Left lobe of liver (tissue), 2 donors: ENCODE measurements at regions not wholly inside any gene's neighbourhood (a gene's known extent, or its start where the extent isn't known, plus 50 kb on each side); places are given as distances from the start of the nearest gene placed in this dataset.
"Not testable (repeated sequence)": the region's sequence is repeated elsewhere in the genome, so short reads cannot be mapped to it uniquely, and the experiment has no call there.

Source experiments
- ATAC-seq: fragments of 200-7000 bp; cut with Tn5 transposase; one replicate; pipeline ENCODE4 v1.9.1; 2020; ENCODE audit warnings: mild to moderate bottlenecking, moderate library complexity
- DNase-seq: peaks from one replicate; pipeline ENCODE4 v3.0.0-alpha.2; 2020; ENCODE audit warnings: low spot score
- donor health status: DM: no; HTN: no; CAD: no; lungs with moderate emphysema.
- donor health status: DM: no; HTN: yes; CAD: no.

DNA sequence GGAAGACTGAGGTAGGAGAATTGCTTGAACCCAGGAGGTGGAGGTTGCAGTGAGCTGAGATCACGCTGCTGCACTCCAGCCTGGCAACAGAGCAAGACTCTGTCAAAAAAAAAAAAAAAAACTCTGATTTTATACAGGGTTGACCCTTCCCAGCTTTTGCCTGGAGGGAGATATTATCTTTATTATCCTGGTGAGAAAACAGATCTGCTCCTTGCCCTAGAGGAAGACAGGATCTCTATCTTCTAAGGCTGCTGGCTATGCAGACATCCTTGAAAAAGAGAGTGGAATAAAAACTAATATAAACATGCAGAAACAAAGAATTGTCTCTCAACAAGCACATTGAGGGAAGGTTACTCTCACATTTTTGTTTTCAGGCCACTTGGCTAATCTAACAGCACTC, 1503.4 kb upstream of the WWC1 start:
- DNase-seq (no peak), ATAC-seq (no peak)

- DNase-seq (no peak), ATAC-seq (no peak)
These were observed 1495.7 kb upstream of the WWC1 start for GRCh38 chr5:166795756-166796155.

- no peak for DNase-seq
- ATAC-seq: no peak
These were observed 1488.4 kb upstream of the WWC1 start for GRCh38 chr5:166803058-166803457.

DNA sequence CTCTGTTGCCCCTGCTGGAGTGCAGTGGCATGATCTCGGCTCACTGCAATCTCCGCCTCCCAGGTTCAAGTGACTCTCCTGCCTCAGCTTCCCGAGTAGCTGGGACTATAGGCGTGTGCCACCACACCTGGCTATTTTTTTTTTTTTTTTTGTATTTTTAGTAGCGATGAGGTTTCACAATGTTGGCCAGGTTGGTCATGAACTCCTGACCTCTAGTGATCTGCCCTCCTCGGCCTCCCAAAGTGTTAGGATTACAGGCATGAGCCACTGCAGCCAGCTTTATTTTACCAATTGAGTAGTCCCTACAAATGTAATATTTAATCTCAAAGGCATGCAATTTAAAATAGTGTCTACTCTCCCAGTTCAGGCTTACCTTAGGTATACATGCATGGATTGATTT, 1487.2 kb upstream of the WWC1 start:
- ATAC-seq (peak; percentile 95), DNase-seq (peak; percentile 48)

GRCh38 chr5:166804693-166805092, 1486.8 kb upstream of the WWC1 start:
- not testable (repeated sequence) for DNase-seq
- ATAC-seq: peak; percentile 77

- not testable (repeated sequence) for ATAC-seq, DNase-seq
These were observed 1481.3 kb upstream of the WWC1 start for GRCh38 chr5:166810093-166810658.

GRCh38 chr5:166810721-166811120, 1480.7 kb upstream of the WWC1 start:
- DNase-seq (no peak), ATAC-seq (no peak)

DNA sequence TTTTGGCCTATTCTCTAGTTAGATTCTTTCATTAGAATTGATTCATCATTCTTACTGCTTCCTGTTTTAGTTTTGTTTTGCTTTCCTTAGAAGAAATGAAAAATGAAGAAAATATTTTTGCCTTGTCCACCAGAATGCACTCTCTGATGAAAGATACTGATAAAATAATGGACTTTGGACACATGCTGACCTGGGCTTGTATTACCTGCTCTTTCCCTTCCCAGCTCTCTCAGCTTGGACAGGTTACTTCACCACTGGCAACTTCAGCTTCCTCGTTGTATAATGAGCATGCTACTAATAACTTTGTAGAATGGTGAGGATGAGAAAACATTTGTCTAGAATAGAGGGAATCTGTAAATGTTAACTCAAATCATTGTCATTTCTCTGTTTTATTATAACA, 1468.1 kb upstream of the WWC1 start:
- ATAC-seq: peak; percentile 67
- no peak for DNase-seq

DNA sequence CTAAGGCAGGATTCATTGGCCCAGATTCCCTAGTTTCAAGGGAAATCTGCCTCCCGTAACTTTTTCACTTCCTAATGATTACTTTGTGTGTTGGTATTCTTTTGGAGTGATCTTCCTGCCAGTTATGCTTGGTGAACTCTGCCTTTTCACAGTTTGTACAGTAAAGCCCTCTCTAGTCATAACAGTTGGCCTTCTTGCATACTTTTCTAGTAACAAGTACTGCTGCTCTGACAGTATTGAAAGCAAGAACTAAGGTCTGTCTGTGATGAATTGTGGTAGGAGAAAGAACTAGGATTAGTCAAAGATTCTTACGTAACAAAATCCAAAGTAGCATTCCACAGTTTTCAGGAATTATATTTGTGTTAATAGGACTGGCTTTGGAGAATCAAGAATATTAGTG, 1457.2 kb upstream of the WWC1 start:
- DNase-seq (no peak), ATAC-seq (no peak)

DNA sequence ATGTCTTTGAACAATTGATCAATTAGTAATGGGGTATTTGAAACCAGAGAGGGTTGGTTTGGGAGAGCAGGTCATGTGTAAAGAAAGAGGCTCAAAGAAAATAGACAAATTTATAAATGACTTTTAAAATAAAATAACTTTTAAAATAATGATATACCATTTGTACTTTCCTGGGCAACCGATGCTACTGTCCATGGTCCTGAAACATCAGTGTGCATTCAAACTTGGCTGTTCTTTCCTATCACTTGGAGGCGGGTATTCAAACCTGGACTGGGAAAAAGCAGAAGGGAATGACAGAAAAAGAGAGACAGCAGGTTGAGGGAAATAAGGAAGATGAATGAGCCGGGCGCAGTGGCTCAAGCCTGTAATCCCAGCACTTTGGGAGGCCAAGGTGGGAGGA, 1446.4 kb upstream of the WWC1 start:
- ATAC-seq (peak; percentile 31), DNase-seq (no peak)

GRCh38 chr5:166856791-166857190, 1434.7 kb upstream of the WWC1 start:
- no peak for DNase-seq
- no peak for ATAC-seq

DNA sequence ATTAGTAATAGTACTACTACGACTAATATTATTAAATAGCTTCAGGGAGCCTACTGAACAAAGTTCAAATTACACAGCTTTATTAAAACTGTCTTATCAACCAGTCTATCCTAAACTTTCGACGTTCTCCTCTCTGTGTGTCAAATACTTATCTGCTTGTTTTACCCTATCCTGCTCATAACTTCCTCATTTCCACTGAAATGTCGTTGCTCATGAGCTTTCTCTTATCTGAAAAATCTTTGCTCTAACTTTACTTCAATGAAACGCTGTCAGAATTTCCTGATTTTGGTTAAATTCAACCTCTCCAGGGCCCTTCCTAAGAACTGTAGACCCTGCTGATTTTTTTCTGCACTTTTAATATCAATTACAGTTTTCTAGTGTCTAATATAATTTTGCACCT, 1431.0 kb upstream of the WWC1 start:
- ATAC-seq: no peak
- DNase-seq: no peak

GRCh38 chr5:166862581-166862980, 1428.9 kb upstream of the WWC1 start:
- ATAC-seq: no peak

GRCh38 chr5:166865206-166865605, 1426.2 kb upstream of the WWC1 start:
- ATAC-seq (no peak), DNase-seq (no peak)

More at GRCh38 chr5:166862581-166862980, 1428.9 kb upstream of the WWC1 start:
- no peak for DNase-seq

DNA sequence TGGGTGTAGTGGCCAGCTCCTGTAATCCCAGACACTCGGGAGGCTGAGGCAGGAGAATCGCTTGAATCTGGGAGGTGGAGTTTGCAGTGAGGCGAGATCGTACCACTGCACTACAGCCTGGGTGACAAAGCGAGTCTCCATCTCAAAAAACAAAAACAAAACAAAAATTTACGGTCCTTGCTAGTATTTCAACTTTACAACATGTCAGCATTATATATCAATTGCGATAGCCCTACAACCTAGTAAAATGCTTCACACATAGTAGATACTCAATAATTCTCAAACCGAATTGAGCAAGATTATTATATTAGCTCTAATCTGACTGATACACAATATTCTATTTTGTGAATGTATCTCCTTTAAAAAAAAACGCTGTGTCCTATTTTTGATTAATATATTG, 1411.0 kb upstream of the WWC1 start:
- ATAC-seq (no peak), DNase-seq (no peak)

DNA sequence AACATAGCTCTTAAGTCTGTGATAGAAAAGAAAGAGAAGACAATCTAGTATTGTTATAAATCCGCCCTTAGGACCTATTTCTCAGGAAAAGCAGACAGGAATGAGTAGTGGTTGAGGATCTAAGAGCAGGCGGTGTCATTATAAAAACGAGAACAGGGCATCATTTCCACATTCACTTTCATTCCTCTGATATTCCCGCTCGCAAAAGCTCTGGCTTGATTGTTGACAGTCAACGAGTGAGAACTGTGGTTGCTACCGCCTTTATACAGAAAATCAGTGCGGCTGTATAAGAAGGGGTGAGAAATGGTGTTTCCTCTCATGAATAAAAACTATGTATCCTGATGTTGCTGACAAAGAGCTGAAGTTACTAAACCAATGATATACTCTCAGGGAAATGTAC, 1409.6 kb upstream of the WWC1 start:
- ATAC-seq (no peak), DNase-seq (no peak)

DNA sequence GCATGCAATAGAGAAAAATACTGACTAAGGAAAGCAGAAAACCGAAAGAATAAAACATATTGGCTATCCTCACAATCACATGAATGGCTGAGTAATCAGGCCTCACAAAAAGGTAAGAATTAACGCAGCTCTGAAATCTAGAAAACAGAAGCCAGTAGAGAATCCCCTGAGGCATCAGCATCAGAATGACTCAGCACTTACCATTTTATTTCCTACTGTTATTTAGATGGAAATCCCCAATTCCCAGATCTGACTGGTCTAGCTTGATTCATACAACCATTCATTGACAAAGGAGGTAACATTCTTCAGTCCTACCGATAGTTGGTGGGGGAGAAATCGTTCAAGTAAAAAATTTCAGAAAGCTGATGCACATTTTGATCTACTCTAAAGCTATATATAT, 1408.4 kb upstream of the WWC1 start:
- ATAC-seq: no peak
- no peak for DNase-seq

DNA sequence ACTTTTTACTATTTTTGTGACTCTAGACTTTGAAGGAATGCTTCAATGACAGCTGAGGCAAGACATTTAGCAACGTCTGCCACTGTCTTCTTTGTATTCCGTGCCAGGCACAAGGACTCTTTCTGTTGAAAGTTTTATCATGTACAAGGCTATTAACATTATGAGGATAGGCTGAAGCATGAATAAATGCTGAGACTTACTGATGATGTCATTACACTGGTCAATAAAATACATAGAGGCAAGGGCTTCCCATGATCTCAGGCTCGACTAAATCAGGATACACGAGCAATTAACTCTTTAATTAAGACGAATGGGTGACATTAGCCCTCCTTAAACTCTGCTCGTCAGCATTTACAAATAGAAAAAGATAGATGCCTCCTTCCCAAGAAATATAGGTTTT, 1393.3 kb upstream of the WWC1 start:
- ATAC-seq (no peak), DNase-seq (no peak)

GRCh38 chr5:166899343-166899742, 1392.1 kb upstream of the WWC1 start:
- no peak for DNase-seq

GRCh38 chr5:166904571-166904970, 1386.9 kb upstream of the WWC1 start:
- no peak for ATAC-seq

More at GRCh38 chr5:166899343-166899742, 1392.1 kb upstream of the WWC1 start:
- no peak for ATAC-seq

GRCh38 chr5:166906991-166907713, 1384.3 kb upstream of the WWC1 start:
- DNase-seq (no peak), ATAC-seq (no peak)

More at GRCh38 chr5:166904571-166904970, 1386.9 kb upstream of the WWC1 start:
- no peak for DNase-seq

DNA sequence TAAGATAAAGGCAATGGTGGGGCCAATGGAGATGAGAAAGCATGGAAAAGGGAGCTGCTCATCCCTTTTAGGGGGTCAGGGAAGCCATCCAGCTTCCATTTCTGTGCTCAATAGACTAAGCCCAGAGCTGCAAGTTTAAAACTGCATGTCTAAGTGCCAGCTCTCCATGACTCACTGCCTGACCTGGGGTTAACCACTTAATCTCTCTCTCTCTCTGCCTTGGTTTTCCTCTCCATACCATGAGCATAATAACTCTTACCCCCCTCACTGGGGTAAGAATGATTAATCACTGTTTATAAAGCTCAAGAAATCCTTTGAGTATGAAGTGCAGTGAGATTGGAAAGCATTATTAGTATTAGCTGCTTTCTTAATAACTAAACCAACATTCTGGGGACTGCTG, 1382.4 kb upstream of the WWC1 start:
- ATAC-seq (no peak), DNase-seq (no peak)

DNA sequence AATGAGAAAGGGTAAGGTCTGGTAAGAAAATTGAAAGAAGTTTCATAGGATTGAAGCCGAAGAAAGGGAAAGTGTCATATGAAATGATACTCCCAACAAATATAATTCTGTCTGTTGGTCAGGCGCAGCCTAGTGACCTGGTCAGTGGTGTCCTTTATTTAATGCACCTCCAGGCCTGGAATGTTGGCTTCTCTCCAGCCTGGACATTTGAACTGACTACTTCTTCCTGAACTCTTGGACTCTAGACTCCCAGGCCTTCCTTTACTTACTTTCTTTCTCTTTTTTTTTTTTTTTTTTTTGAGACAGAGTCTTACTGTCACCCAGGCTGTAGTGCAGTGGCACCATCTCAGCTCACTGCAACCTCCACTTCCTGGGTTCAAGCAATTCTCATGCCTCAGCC, 1381.5 kb upstream of the WWC1 start:
- ATAC-seq: no peak
- DNase-seq: no peak
